Endothelial cell of umbilical vein (primary cell): ENCODE measurements at regions not wholly inside any gene's neighbourhood (a gene's known extent, or its start where the extent isn't known, plus 50 kb on each side); places are given as distances from the start of the nearest gene placed in this dataset.
"Not testable (repeated sequence)": the region's sequence is repeated elsewhere in the genome, so short reads cannot be mapped to it uniquely, and the experiment has no call there.

Source experiments
- BruUV-seq: library from RNA; stranded (reverse); fragments of 400-500 nt; replicated peaks from 2 replicates; lab custom pipeline; 2021; lab: Mats Ljungman, UMichigan
- CTCF ChIA-PET: fragments of 300-600, 350-600 bp; sonication (Branson Sonifier 250); formaldehyde crosslinking; loops from one replicate; lab custom pipeline; 2021; ENCODE audit warnings: antibody characterized with exemption, inconsistent platforms; lab: Charles Lee
- POLR2A ChIA-PET: fragments of 300-600, 350-600 bp; sonication (Branson Sonifier 250); formaldehyde crosslinking; loops from one replicate; lab custom pipeline; 2021; ENCODE audit warnings: antibody characterized with exemption, inconsistent platforms; lab: Charles Lee
- DNase-seq: peaks from one replicate; pipeline ENCODE4 v3.0.0-alpha.2; 2011; ENCODE audit warnings: low read depth, low spot score
- FAIRE-seq: peaks from 2 replicates; lab custom pipeline; 2011; peaks lifted over from hg19 to GRCh38; lab: Jason Lieb, UNC
- H2AFZ ChIP-seq: 2 replicates; pipeline ENCODE4 v1.6.0; 2012; ENCODE audit warnings: low read depth, low read length, control low read depth, inconsistent platforms
- H3K27ac ChIP-seq: 2 replicates; pipeline ENCODE4 v1.5.1; 2011; ENCODE audit warnings: low read depth, mild to moderate bottlenecking, control low read depth, low read length, moderate library complexity; ENCODE audit not compliant: insufficient read depth
- H3K27me3 ChIP-seq, 2 experiments: 2 replicates each; pipeline versions ENCODE4 v1.6.0 to v1.6.1; 2011; ENCODE audit warnings: low read length in 2 of 2, mixed read lengths in 1 of 2; ENCODE audit not compliant: control insufficient read depth in 2 of 2, insufficient read depth in 2 of 2
- H3K36me3 ChIP-seq, 2 experiments: 2 replicates in 1 of 2; 3 replicates in 1 of 2; pipeline ENCODE4 v1.5.1; 2011; ENCODE audit warnings: low read length in 2 of 2, mild to moderate bottlenecking in 1 of 2, moderate library complexity in 1 of 2; ENCODE audit not compliant: control insufficient read depth in 2 of 2, insufficient read depth in 2 of 2; ENCODE audit errors: extremely low read depth in 1 of 2
- H3K4me1 ChIP-seq: 3 replicates; pipeline ENCODE4 v1.5.1; 2011; ENCODE audit warnings: mild to moderate bottlenecking, low read length; ENCODE audit not compliant: control insufficient read depth, insufficient read depth; ENCODE audit errors: extremely low read depth
- H3K4me2 ChIP-seq: 2 replicates; pipeline ENCODE4 v1.6.1; 2011; ENCODE audit warnings: low read length, control low read depth, mixed read lengths; ENCODE audit not compliant: insufficient read depth
- H3K4me3 ChIP-seq, 3 experiments: fragments of 200-600 bp in 1 of 3; sonication (generic), shearing (Covaris generic) in 1 of 3; replicated peaks in 1 of 3; 2 replicates each; pipeline ENCODE4 v1.5.1; 2011 to 2016; ENCODE audit warnings: control low read depth in 3 of 3, low read length in 3 of 3, mild to moderate bottlenecking in 2 of 3, inconsistent platforms in 1 of 3, low read depth in 1 of 3, moderate library complexity in 1 of 3; ENCODE audit not compliant: insufficient read depth in 1 of 3
- H3K79me2 ChIP-seq: 2 replicates; pipeline ENCODE4 v1.6.0; 2012; ENCODE audit warnings: low read length, inconsistent platforms; ENCODE audit not compliant: control insufficient read depth, insufficient read depth
- H3K9ac ChIP-seq: replicated peaks from 2 replicates; pipeline ENCODE3; 2011; ENCODE audit warnings: low read length, control low read depth; ENCODE audit not compliant: insufficient read depth; ENCODE audit errors: extremely low read depth
- H3K9me1 ChIP-seq: replicated peaks from 3 replicates; pipeline ENCODE4 v1.6.0; 2011; ENCODE audit warnings: mild to moderate bottlenecking, low read length; ENCODE audit not compliant: control insufficient read depth, insufficient read depth; ENCODE audit errors: extremely low read depth
- H3K9me3 ChIP-seq: replicated peaks from 2 replicates; pipeline ENCODE4 v1.5.1; 2012; ENCODE audit warnings: low read length, inconsistent platforms; ENCODE audit not compliant: control insufficient read depth, insufficient read depth
- H4K20me1 ChIP-seq: replicated peaks from 2 replicates; pipeline ENCODE3; 2011; ENCODE audit warnings: mild to moderate bottlenecking, low read length; ENCODE audit not compliant: control insufficient read depth, insufficient read depth; ENCODE audit errors: extremely low read depth
- CTCF ChIP-seq, 2 donors: IDR thresholded peaks; 1 replicate in 1 of 2; 2 replicates in 1 of 2; pipeline ENCODE4 v1.5.1; 2011; ENCODE audit warnings: low read length in 2 of 2, mild to moderate bottlenecking in 2 of 2, moderate library complexity in 2 of 2, control low read depth in 1 of 2, inconsistent platforms in 1 of 2, low read depth in 1 of 2; ENCODE audit not compliant: insufficient read depth in 1 of 2; ENCODE audit errors: extremely low read depth in 1 of 2
- EZH2 ChIP-seq: IDR thresholded peaks from 2 replicates; pipeline ENCODE4 v1.6.1; 2012; ENCODE audit warnings: borderline replicate concordance, low read depth, mild to moderate bottlenecking, moderate library complexity, low read length, inconsistent platforms; ENCODE audit not compliant: severe bottlenecking
- FOS ChIP-seq: IDR thresholded peaks from 2 replicates; pipeline ENCODE4 v1.6.1; 2011; ENCODE audit warnings: mild to moderate bottlenecking, low read length, moderate library complexity, borderline replicate concordance; ENCODE audit not compliant: insufficient read depth
- GATA2 ChIP-seq: IDR thresholded peaks from 2 replicates; pipeline ENCODE4 v1.7.0; 2011; ENCODE audit warnings: low read depth, mild to moderate bottlenecking, moderate library complexity, mixed read lengths, low read length; ENCODE audit not compliant: insufficient read length, insufficient read depth
- JUN ChIP-seq: IDR thresholded peaks from 2 replicates; pipeline ENCODE4 v1.6.1; 2011; ENCODE audit warnings: borderline replicate concordance, low read depth; ENCODE audit not compliant: insufficient read length, insufficient read depth
- MAX ChIP-seq: IDR thresholded peaks from 2 replicates; pipeline ENCODE4 v1.6.1; 2011; ENCODE audit not compliant: insufficient read depth, insufficient read length
- MYC ChIP-seq: IDR thresholded peaks from one replicate; pipeline ENCODE4 v1.6.1; 2011; ENCODE audit warnings: mild to moderate bottlenecking, low read depth, low read length
- POLR2A ChIP-seq: IDR thresholded peaks from 2 replicates; pipeline ENCODE4 v1.6.1; 2012; ENCODE audit warnings: low read depth, mild to moderate bottlenecking, control low read depth, low read length
- POLR2AphosphoS5 ChIP-seq: IDR thresholded peaks from 2 replicates; pipeline ENCODE4 v1.6.1; 2012; ENCODE audit warnings: low read depth, mild to moderate bottlenecking, control low read depth, low read length, moderate library complexity; ENCODE audit not compliant: insufficient read depth
- dilution Hi-C: fragments of 300-500 bp; cut with MboI; formaldehyde crosslinking; loops from one replicate; pipeline ENCODE4 v1.15.0; 2019; ENCODE audit warnings: low sequenced_read_pairs; ENCODE audit not compliant: extremely low pct_ligation_motif_present
- intact Hi-C: fragments of 100-400 bp; cut with micrococcal nuclease; formaldehyde crosslinking; loops from one replicate; pipeline ENCODE4 v1.10.0; 2022

- Histone ChIP-seq H3K27me3 (peaks cover 0 to 5% of the 10 kb centered on the region in 2 experiments), H3K9me1 (no peaks in the 10 kb centered on the region), H3K4me1 (no peaks in the 10 kb centered on the region), H2AFZ (no peak overlapping the region), H3K4me2 (no peak overlapping the region), H3K9ac (no peak overlapping the region), H3K4me3 (no peak overlapping the region), H4K20me1 (no peaks in the 10 kb centered on the region), H3K9me3 (no peaks in the 10 kb centered on the region), H3K36me3 (no peaks in the 10 kb centered on the region), H3K79me2 (no peaks in the 10 kb centered on the region), H3K27ac (no peak overlapping the region)
- no peak for TF ChIP-seq MAX
- no peak for TF ChIP-seq GATA2
- TF ChIP-seq JUN: no peak
- TF ChIP-seq FOS: no peak
- no peak for TF ChIP-seq POLR2A
- no peak for TF ChIP-seq EZH2
- TF ChIP-seq CTCF (IDR thresholded peaks at IDR 0.05; ENCODE audit: extremely low read depth in 1 of 2, insufficient read depth in 1 of 2, low read depth in 1 of 2, low read length in 2 of 2): no peak
- TF ChIP-seq MYC: no peak
- TF ChIP-seq POLR2AphosphoS5: no peak
- intact Hi-C loops: no loop called here
- no peak for FAIRE-seq
- dilution Hi-C loops: no loop called here
- ChIA-PET POLR2A (no interaction called here), CTCF (no interaction called here)
- no TSS peak for BruUV-seq
- no peak for DNase-seq
Measured at GRCh38 chr2:173524256-173524955, 169.7 kb downstream of the CDCA7 start.

GRCh38 chr2:173532732-173533531 is 178.3 kb downstream of the CDCA7 start:
- POLR2A ChIA-PET, H2AFZ ChIP-seq, H3K9me1 ChIP-seq, CTCF ChIA-PET, H3K4me1 ChIP-seq, H3K4me3 ChIP-seq, H3K27ac ChIP-seq, H3K36me3 ChIP-seq, FAIRE-seq, DNase-seq, H3K9me3 ChIP-seq, H3K27me3 ChIP-seq, dilution Hi-C loops, H3K4me2 ChIP-seq, H3K79me2 ChIP-seq, intact Hi-C loops, BruUV-seq, H4K20me1 ChIP-seq, H3K9ac ChIP-seq: not testable (repeated sequence)
